ENCODE measurements at regions not wholly inside any gene's neighbourhood (a gene's known extent, or its start where the extent isn't known, plus 50 kb on each side); places are given as distances from the start of the nearest gene placed in this dataset.
"Not testable (repeated sequence)": the region's sequence is repeated elsewhere in the genome, so short reads cannot be mapped to it uniquely, and the experiment has no call there.

GRCh38 chr13:110811008-110811720 lies 97.7 kb downstream of the ING1 start:
- DNase-seq: no peak

GRCh38 chr13:110811771-110812120 lies 98.2 kb downstream of the ING1 start:
- DNase-seq: no peak

- no peak for DNase-seq
Measured at GRCh38 chr13:110812121-110812868, 98.8 kb downstream of the ING1 start.

- no peak for DNase-seq
Measured at GRCh38 chr13:110812869-110813645, 99.6 kb downstream of the ING1 start.

- no peak for DNase-seq
Measured at GRCh38 chr13:110813646-110814624, 100.4 kb downstream of the ING1 start.

- no peak for DNase-seq
Measured at GRCh38 chr13:110815471-110816204, 99.2 kb downstream of the ANKRD10 start.

- no peak for DNase-seq
Measured at GRCh38 chr13:110816500-110816899, 98.4 kb downstream of the ANKRD10 start.

- DNase-seq: no peak
Measured at GRCh38 chr13:110817143-110817542, 97.7 kb downstream of the ANKRD10 start.

- DNase-seq: no peak
Measured at GRCh38 chr13:110818747-110819146, 96.1 kb downstream of the ANKRD10 start.

GRCh38 chr13:110819203-110820014 lies 95.5 kb downstream of the ANKRD10 start:
- DNase-seq: peak; percentile 35

- DNase-seq: no peak
Measured at GRCh38 chr13:110820322-110820721, 94.5 kb downstream of the ANKRD10 start.

- not testable (repeated sequence) for DNase-seq
Measured at GRCh38 chr13:110821837-110822668, 92.8 kb downstream of the ANKRD10 start.

- no peak for DNase-seq
Measured at GRCh38 chr13:110822669-110822945, 92.3 kb downstream of the ANKRD10 start.

GRCh38 chr13:110824702-110825300 lies 90.1 kb downstream of the ANKRD10 start:
- DNase-seq: no peak

GRCh38 chr13:110825516-110825915 lies 89.4 kb downstream of the ANKRD10 start:
- DNase-seq: no peak

GRCh38 chr13:110826101-110826500 lies 88.8 kb downstream of the ANKRD10 start:
- DNase-seq: no peak

GRCh38 chr13:110826861-110827672 lies 87.8 kb downstream of the ANKRD10 start:
- no peak for DNase-seq

All from NCI-H1694 (cell line).